Amniotic stem cell (primary cell): ENCODE measurements at regions not wholly inside any gene's neighbourhood (a gene's known extent, or its start where the extent isn't known, plus 50 kb on each side); places are given as distances from the start of the nearest gene placed in this dataset.
"Not testable (repeated sequence)": the region's sequence is repeated elsewhere in the genome, so short reads cannot be mapped to it uniquely, and the experiment has no call there.

Experiments
- DNase-seq: peaks from one replicate; lab custom pipeline; 2025; lab: John Stamatoyannopoulos, UW

GRCh38 chr6:79392094-79392493 is 145.1 kb downstream of the LCA5 start:
- no peak for DNase-seq

- no peak for DNase-seq
Measured at GRCh38 chr6:79391480-79391879, 145.8 kb downstream of the LCA5 start.

GRCh38 chr6:79385893-79386292 is 151.3 kb downstream of the LCA5 start:
- no peak for DNase-seq

GRCh38 chr6:79385333-79385732 is 150.9 kb upstream of the HMGN3 start:
- no peak for DNase-seq

GRCh38 chr6:79384845-79385244 is 150.4 kb upstream of the HMGN3 start:
- no peak for DNase-seq

- no peak for DNase-seq
Measured at GRCh38 chr6:79378957-79379356, 144.5 kb upstream of the HMGN3 start.

- no peak for DNase-seq
Measured at GRCh38 chr6:79377888-79378348, 143.4 kb upstream of the HMGN3 start.

GRCh38 chr6:79377047-79377446 is 142.6 kb upstream of the HMGN3 start:
- no peak for DNase-seq

- DNase-seq, result no peak
Measured at GRCh38 chr6:79375635-79376337, 141.3 kb upstream of the HMGN3 start.

GRCh38 chr6:79374308-79374707 is 139.8 kb upstream of the HMGN3 start:
- DNase-seq, result no peak

GRCh38 chr6:79373880-79374279 is 139.4 kb upstream of the HMGN3 start:
- DNase-seq, result no peak

GRCh38 chr6:79373246-79373645 is 138.8 kb upstream of the HMGN3 start:
- DNase-seq, result no peak

GRCh38 chr6:79372757-79373156 is 138.3 kb upstream of the HMGN3 start:
- DNase-seq, result no peak

GRCh38 chr6:79369026-79369425 is 134.5 kb upstream of the HMGN3 start:
- DNase-seq, result no peak

- not testable (repeated sequence) for DNase-seq
Measured at GRCh38 chr6:79363441-79363840, 129.0 kb upstream of the HMGN3 start.

- DNase-seq, result not testable (repeated sequence)
Measured at GRCh38 chr6:79361074-79361473, 126.6 kb upstream of the HMGN3 start.

- no peak for DNase-seq
Measured at GRCh38 chr6:79353226-79353625, 118.7 kb upstream of the HMGN3 start.

GRCh38 chr6:79338493-79338892 is 104.0 kb upstream of the HMGN3 start:
- DNase-seq, result no peak

- DNase-seq, result no peak
Measured at GRCh38 chr6:79335133-79335674, 100.7 kb upstream of the HMGN3 start.

- no peak for DNase-seq
Measured at GRCh38 chr6:79334674-79335073, 100.2 kb upstream of the HMGN3 start.

- DNase-seq, result no peak
Measured at GRCh38 chr6:79330704-79331103, 96.2 kb upstream of the HMGN3 start.

GRCh38 chr6:79313254-79313653 is 78.8 kb upstream of the HMGN3 start:
- no peak for DNase-seq

GRCh38 chr6:79307321-79308036 is 73.0 kb upstream of the HMGN3 start:
- no peak for DNase-seq
